Activated B cell treated with CpG ODN at 0.5 μM for 24 hours (primary cell): ENCODE measurements at regions not wholly inside any gene's neighbourhood (a gene's known extent, or its start where the extent isn't known, plus 50 kb on each side); places are given as distances from the start of the nearest gene placed in this dataset.
"Not testable (repeated sequence)": the region's sequence is repeated elsewhere in the genome, so short reads cannot be mapped to it uniquely, and the experiment has no call there.

Source experiments
- ATAC-seq: fragments of 200-7000 bp; cut with Tn5 transposase; one replicate; pipeline ENCODE4 v1.10.0; 2021; ENCODE audit warnings: low read depth, mild to moderate bottlenecking, moderate library complexity
- CTCF ChIA-PET: fragments of 350-600 bp; sonication (Branson Sonifier 250); formaldehyde crosslinking; loops from one replicate; lab custom pipeline; 2021; ENCODE audit warnings: antibody characterized with exemption; lab: Charles Lee
- POLR2A ChIA-PET: fragments of 350-600 bp; sonication (Branson Sonifier 250); formaldehyde crosslinking; loops from one replicate; lab custom pipeline; 2021; ENCODE audit warnings: antibody characterized with exemption; lab: Charles Lee
- DNase-seq: peaks from one replicate; pipeline ENCODE4 v3.0.0; 2022
- H3K27ac Mint-ChIP-seq: one replicate; pipeline ENCODE4 v1.8.0; 2020; ENCODE audit warnings: mixed read lengths
- H3K27me3 Mint-ChIP-seq: one replicate; pipeline ENCODE4 v1.8.0; 2021; ENCODE audit warnings: mixed read lengths
- H3K36me3 Mint-ChIP-seq: one replicate; pipeline ENCODE4 v1.8.0; 2021; ENCODE audit warnings: low read depth, mixed read lengths
- H3K4me1 Mint-ChIP-seq: one replicate; pipeline ENCODE4 v1.8.0; 2021; ENCODE audit warnings: mixed read lengths
- H3K4me3 Mint-ChIP-seq: one replicate; pipeline ENCODE4 v1.8.0; 2020; ENCODE audit warnings: mild to moderate bottlenecking, mixed read lengths
- H3K9me3 Mint-ChIP-seq: one replicate; pipeline ENCODE4 v1.8.0; 2020; ENCODE audit warnings: mixed read lengths
- intact Hi-C: fragments of 100-400 bp; cut with micrococcal nuclease; formaldehyde crosslinking; loops from one replicate; pipeline ENCODE4 v1.15.1; 2024
- TF ChIP-seq, protein P1 (sequence below): fragments of 200-600 bp; IDR thresholded peaks from one replicate; pipeline ENCODE4 v1.8.0; 2022; ENCODE audit warnings: antibody characterized with exemption, mild to moderate bottlenecking

DNA sequence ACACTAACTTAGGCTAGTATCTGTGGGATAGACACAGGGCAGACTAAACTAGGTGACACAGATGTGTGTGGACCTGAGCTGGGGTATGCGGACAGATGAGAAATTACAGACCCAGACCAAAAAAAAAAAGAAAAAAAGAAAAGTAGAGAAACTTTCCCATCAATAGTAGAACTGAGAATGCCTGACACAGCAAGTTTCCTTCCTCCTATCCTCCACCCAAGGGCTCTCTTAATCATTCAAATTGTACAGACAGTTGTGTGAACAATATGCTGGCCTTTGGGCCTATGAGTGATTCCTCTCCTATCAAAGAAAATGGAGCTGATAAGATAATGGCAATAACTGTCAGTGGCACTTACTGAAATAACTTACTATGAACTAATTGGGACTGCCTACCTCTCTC is 226.7 kb upstream of the PRDM1 start:
- DNase-seq (no peak), ATAC-seq (no peak)
- intact Hi-C loops, result no loop called here
- no peaks in the 10 kb centered on the region for H3K9me3 Mint-ChIP-seq
- H3K36me3 Mint-ChIP-seq, result no peaks in the 10 kb centered on the region
- no peak overlapping the region for H3K4me3 Mint-ChIP-seq
- peaks cover 26% of the 10 kb centered on the region for H3K4me1 Mint-ChIP-seq
- POLR2A ChIA-PET, result no interaction called here
- CTCF ChIA-PET, result no interaction called here
- TF ChIP-seq, protein P1, sequence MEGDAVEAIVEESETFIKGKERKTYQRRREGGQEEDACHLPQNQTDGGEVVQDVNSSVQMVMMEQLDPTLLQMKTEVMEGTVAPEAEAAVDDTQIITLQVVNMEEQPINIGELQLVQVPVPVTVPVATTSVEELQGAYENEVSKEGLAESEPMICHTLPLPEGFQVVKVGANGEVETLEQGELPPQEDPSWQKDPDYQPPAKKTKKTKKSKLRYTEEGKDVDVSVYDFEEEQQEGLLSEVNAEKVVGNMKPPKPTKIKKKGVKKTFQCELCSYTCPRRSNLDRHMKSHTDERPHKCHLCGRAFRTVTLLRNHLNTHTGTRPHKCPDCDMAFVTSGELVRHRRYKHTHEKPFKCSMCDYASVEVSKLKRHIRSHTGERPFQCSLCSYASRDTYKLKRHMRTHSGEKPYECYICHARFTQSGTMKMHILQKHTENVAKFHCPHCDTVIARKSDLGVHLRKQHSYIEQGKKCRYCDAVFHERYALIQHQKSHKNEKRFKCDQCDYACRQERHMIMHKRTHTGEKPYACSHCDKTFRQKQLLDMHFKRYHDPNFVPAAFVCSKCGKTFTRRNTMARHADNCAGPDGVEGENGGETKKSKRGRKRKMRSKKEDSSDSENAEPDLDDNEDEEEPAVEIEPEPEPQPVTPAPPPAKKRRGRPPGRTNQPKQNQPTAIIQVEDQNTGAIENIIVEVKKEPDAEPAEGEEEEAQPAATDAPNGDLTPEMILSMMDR, result no peak
- no peak overlapping the region for H3K27ac Mint-ChIP-seq
- H3K27me3 Mint-ChIP-seq, result no peaks in the 10 kb centered on the region

DNA sequence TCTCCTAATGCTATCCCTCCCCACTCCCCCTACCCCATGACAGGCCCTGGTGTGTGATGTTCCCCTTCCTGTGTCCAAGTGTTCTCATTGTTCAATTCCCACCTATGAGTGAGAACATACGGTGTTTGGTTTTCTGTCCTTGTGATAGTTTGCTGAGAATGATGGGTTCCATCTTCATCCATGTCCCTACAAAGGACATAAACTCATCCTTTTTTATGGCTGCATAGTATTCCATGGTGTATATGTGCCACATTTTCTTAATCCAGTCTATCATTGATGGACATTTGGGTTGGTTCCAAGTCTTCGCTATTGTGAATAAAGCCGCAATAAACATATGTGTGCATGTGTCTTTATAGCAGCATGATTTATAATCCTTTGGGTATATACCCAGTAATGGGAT is 227.5 kb upstream of the PRDM1 start:
- POLR2A ChIA-PET, DNase-seq, intact Hi-C loops, H3K27ac Mint-ChIP-seq, ATAC-seq, H3K9me3 Mint-ChIP-seq, H3K27me3 Mint-ChIP-seq, H3K4me3 Mint-ChIP-seq, H3K36me3 Mint-ChIP-seq, CTCF ChIA-PET: not testable (repeated sequence)
- peaks cover 19% of the 10 kb centered on the region for H3K4me1 Mint-ChIP-seq

DNA sequence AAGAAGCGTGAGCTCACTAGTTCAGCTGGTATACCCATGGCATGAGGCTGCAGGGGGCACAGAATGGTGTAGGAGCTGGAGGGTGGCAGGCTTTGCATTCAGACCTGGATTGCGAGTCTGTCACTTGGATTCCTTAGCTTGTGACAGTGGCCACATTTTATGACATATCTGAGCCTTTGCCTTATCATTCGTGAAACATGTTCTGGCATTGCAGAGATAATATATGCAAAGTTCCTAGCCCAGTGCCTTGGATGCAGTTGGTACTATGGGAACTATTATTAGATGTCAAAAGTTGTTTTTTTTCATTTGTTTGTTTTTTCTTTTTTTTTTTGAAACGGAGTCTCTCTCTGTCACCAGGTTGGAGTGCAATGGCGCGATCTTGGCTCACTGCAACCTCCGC is 230.7 kb upstream of the PRDM1 start:
- no peak overlapping the region for H3K4me3 Mint-ChIP-seq
- no peaks in the 10 kb centered on the region for H3K36me3 Mint-ChIP-seq
- no peak overlapping the region for H3K27ac Mint-ChIP-seq
- DNase-seq (no peak), ATAC-seq (no peak)
- ChIA-PET CTCF (no interaction called here), POLR2A (interaction anchor here (0.7 kb wide), 1 partner anchor 68 kb away, joined by 3 read pairs; no protein-coding TSS in a partner anchor)
- intact Hi-C loops, result no loop called here
- H3K9me3 Mint-ChIP-seq, result no peaks in the 10 kb centered on the region
- TF ChIP-seq, protein P1, result no peak
- peaks cover 2% of the 10 kb centered on the region for H3K4me1 Mint-ChIP-seq
- H3K27me3 Mint-ChIP-seq, result no peaks in the 10 kb centered on the region

DNA sequence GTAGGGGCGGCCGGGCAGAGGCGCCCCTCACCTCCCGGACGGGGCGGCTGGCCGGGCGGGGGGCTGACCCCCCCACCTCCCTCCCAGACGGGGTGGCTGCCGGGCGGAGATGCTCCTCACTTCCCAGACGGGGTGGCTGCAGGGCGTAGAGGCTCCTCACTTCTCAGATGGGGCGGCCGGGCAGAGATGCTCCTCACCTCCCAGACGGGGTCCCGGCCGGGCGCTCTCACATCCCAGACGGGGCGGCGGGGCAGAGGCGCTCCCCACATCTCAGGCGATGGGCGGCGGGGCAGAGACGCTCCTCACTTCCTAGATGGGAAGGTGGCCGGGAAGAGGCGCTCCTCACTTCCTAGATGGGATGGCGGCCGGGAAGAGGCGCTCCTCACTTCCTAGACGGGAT is 232.2 kb upstream of the PRDM1 start:
- H3K4me1 Mint-ChIP-seq, ATAC-seq, CTCF ChIA-PET, H3K36me3 Mint-ChIP-seq, H3K27me3 Mint-ChIP-seq, H3K9me3 Mint-ChIP-seq, DNase-seq, H3K4me3 Mint-ChIP-seq, H3K27ac Mint-ChIP-seq, POLR2A ChIA-PET: not testable (repeated sequence)
- intact Hi-C loops, result loop anchor here (5.0 kb wide), 1 partner anchor 368 kb away; no protein-coding TSS in a partner anchor

DNA sequence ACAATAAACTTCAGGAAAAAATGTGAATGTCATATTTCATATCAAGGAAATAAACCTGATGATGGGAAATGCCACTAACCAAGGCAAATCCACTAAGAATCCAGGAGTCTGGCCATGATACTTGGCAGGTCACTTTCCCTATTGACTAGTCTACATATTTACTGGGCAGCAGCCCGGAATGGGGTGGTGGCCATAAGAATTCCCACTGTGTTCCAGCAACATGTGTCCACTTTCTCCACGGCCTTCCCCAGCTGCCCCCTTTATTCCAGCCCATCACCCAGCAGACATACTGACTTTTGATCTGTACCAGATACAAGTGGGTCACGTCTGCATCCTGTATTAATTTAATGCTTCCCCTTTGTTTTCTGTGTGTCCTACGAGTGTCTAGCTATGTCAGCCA is 234.5 kb upstream of the PRDM1 start:
- Mint-ChIP-seq H3K27ac (no peak overlapping the region), H3K4me1 (no peaks in the 10 kb centered on the region), H3K9me3 (no peaks in the 10 kb centered on the region), H3K36me3 (no peaks in the 10 kb centered on the region), H3K27me3 (no peaks in the 10 kb centered on the region), H3K4me3 (no peak overlapping the region)
- ChIA-PET CTCF (no interaction called here), POLR2A (no interaction called here)
- DNase-seq, result no peak
- TF ChIP-seq, protein P1, result no peak
- intact Hi-C loops, result loop anchor here (5.0 kb wide), 1 partner anchor 371 kb away; no protein-coding TSS in a partner anchor
- ATAC-seq, result no peak

DNA sequence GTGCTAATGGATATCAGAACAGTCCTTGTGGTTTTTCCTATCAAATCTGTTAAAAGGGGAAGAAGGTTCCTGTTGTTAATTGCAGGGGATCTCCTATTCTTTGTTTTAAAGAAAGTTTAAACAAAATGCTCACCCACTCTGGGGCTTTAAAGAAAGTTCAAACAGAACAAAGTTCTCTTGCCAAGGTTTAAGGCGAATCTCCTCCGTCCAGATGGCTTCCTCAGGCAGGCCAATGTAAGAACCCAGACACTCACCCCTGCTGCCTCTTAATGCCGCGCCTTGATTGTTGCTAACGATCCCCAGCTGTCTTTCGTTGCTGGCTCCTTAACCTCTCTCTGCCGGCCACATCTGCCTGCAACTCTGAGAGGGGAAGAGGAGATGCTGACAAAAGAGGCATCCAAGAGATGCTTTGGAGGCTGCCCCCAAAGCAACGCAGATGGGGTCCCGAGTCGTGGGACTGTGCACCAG is 235.0 kb upstream of the PRDM1 start:
- ChIA-PET CTCF (no interaction called here), POLR2A (no interaction called here)
- Mint-ChIP-seq H3K27ac (no peak overlapping the region), H3K36me3 (no peaks in the 10 kb centered on the region), H3K9me3 (no peaks in the 10 kb centered on the region), H3K4me3 (no peak overlapping the region), H3K4me1 (no peaks in the 10 kb centered on the region), H3K27me3 (no peaks in the 10 kb centered on the region)
- ATAC-seq, result no peak
- TF ChIP-seq, protein P1, result no peak
- no peak for DNase-seq
- intact Hi-C loops, result loop anchor here (5.0 kb wide), 1 partner anchor 371 kb away; no protein-coding TSS in a partner anchor
